Type B pancreatic cell (in vitro differentiated cells): ENCODE measurements at regions not wholly inside any gene's neighbourhood (a gene's known extent, or its start where the extent isn't known, plus 50 kb on each side); places are given as distances from the start of the nearest gene placed in this dataset.

Experiments used
- DNase-seq: peaks from one replicate; pipeline ENCODE4 v3.0.0; 2021; ENCODE audit warnings: mixed read lengths; ENCODE audit not compliant: unreplicated experiment; ENCODE audit errors: extremely low spot score
- H3K27ac Mint-ChIP-seq: 2 replicates; pipeline ENCODE4 v1.8.0; 2021; ENCODE audit warnings: mild to moderate bottlenecking, mixed read lengths
- H3K27me3 Mint-ChIP-seq: 2 replicates; pipeline ENCODE4 v1.8.0; 2021; ENCODE audit warnings: mixed read lengths
- H3K36me3 Mint-ChIP-seq: 2 replicates; pipeline ENCODE4 v1.8.0; 2021; ENCODE audit warnings: mixed read lengths
- H3K4me1 Mint-ChIP-seq: one replicate; pipeline ENCODE4 v1.8.0; 2021; ENCODE audit warnings: mixed read lengths; ENCODE audit not compliant: unreplicated experiment
- H3K4me3 Mint-ChIP-seq: 2 replicates; pipeline ENCODE4 v1.8.0; 2021; ENCODE audit warnings: mild to moderate bottlenecking, mixed read lengths
- H3K9me3 Mint-ChIP-seq: 2 replicates; pipeline ENCODE4 v1.8.0; 2021; ENCODE audit warnings: mixed read lengths
- CTCF ChIP-seq: fragments of 200-600 bp; sonication (generic); conservative IDR thresholded peaks from 2 replicates; pipeline ENCODE4 v1.5.0; 2021; ENCODE audit warnings: antibody characterized with exemption, mild to moderate bottlenecking

- Mint-ChIP-seq H3K27ac (no peak overlapping the region), H3K4me3 (no peak overlapping the region), H3K27me3 (peaks cover 5% of the 10 kb centered on the region), H3K9me3 (no peaks in the 10 kb centered on the region), H3K36me3 (no peaks in the 10 kb centered on the region), H3K4me1 (peaks cover 8% of the 10 kb centered on the region)
- no peak for DNase-seq
- TF ChIP-seq CTCF = no peak
These were observed 125.6 kb downstream of the TSN start for GRCh38 chr2:121881038-121881437.

DNA sequence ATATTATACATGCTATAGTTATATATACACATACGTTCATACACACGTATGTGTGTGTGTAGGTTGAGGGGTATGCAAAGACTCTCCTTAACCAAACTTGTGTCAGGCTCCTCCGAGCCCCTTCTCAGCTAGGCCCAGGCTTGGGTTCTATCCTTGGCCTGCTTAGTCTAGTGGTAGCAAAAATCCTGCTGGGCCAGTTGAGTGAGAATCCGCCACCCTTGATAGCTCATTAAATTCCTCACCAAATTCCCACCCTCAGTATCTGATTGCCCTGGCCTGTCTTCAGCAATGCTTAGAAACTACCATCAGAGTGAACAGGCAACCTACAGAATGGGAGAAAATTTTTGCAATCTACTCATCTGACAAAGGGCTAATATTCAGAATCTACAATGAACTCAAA is 126.5 kb downstream of the TSN start:
- no peak overlapping the region for H3K4me3 Mint-ChIP-seq
- no peak overlapping the region for H3K27ac Mint-ChIP-seq
- peaks cover 9% of the 10 kb centered on the region for H3K27me3 Mint-ChIP-seq
- no peaks in the 10 kb centered on the region for H3K9me3 Mint-ChIP-seq
- no peak for TF ChIP-seq CTCF
- no peaks in the 10 kb centered on the region for H3K36me3 Mint-ChIP-seq
- no peak for DNase-seq
- peaks cover 8% of the 10 kb centered on the region for H3K4me1 Mint-ChIP-seq

- peaks cover 8% of the 10 kb centered on the region for H3K4me1 Mint-ChIP-seq
- H3K36me3 Mint-ChIP-seq = no peaks in the 10 kb centered on the region
- no peak overlapping the region for H3K4me3 Mint-ChIP-seq
- peak; percentile 27 for DNase-seq
- H3K9me3 Mint-ChIP-seq = no peaks in the 10 kb centered on the region
- H3K27ac Mint-ChIP-seq = no peak overlapping the region
- peaks cover 13% of the 10 kb centered on the region for H3K27me3 Mint-ChIP-seq
- TF ChIP-seq CTCF = no peak
These were observed 128.6 kb downstream of the TSN start for GRCh38 chr2:121884078-121884477.

DNA sequence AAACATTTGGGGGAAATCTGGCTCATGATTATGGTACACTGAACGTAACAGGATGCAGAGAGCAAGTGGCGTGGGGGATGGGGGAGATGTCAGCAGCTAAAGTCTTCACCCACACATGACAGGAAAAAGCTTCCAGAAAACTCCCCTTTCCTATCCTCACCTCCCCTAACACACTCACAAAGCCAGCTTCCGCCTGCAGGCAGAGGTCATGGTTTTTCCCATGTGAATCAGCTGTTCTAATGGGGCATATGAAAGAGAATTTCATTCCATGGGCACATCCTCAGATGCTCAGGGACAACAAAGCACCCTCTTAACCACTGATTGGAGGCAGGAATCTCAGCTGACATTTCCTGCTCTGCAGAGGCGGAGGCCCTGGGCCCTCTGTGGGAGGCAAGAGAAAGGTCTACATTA is 129.1 kb downstream of the TSN start:
- peaks cover 8% of the 10 kb centered on the region for H3K4me1 Mint-ChIP-seq
- H3K4me3 Mint-ChIP-seq = no peak overlapping the region
- H3K36me3 Mint-ChIP-seq = no peaks in the 10 kb centered on the region
- no peak overlapping the region for H3K27ac Mint-ChIP-seq
- peak; percentile 43 for DNase-seq
- no peaks in the 10 kb centered on the region for H3K9me3 Mint-ChIP-seq
- H3K27me3 Mint-ChIP-seq = peaks cover 13% of the 10 kb centered on the region
- no peak for TF ChIP-seq CTCF

DNA sequence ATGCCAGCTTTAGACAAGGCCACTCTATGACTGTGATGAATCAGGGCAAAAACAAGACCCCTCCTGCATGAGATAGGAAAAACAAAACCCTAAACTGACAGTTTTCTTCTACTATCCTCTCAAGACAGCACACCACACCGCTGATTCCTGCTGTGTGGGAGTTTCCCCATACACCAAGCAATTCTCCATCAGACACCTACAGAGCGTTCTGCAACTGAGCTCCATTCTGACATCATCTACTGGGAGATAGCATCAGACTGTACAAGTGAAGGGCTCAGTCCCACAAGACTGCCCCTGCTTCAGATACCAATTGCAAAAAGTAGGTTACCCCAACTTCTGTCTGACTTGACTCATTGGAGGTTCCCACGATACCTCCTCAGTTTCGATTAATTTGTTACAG is 130.6 kb downstream of the TSN start:
- Mint-ChIP-seq H3K4me3 (no peak overlapping the region), H3K4me1 (peaks cover 8% of the 10 kb centered on the region), H3K36me3 (no peaks in the 10 kb centered on the region), H3K9me3 (no peaks in the 10 kb centered on the region), H3K27me3 (peaks cover 13% of the 10 kb centered on the region), H3K27ac (no peak overlapping the region)
- no peak for TF ChIP-seq CTCF
- DNase-seq = no peak

- no peak overlapping the region for H3K27ac Mint-ChIP-seq
These were observed 132.2 kb downstream of the TSN start for GRCh38 chr2:121887513-121888188.

More at GRCh38 chr2:121887513-121888188, 132.2 kb downstream of the TSN start:
- H3K4me3 Mint-ChIP-seq = no peak overlapping the region
- H3K4me1 Mint-ChIP-seq = peaks cover 8% of the 10 kb centered on the region
- DNase-seq = peak; percentile 50
- peaks cover 13% of the 10 kb centered on the region for H3K27me3 Mint-ChIP-seq
- H3K9me3 Mint-ChIP-seq = peaks cover 6% of the 10 kb centered on the region
- H3K36me3 Mint-ChIP-seq = no peaks in the 10 kb centered on the region
- TF ChIP-seq CTCF = no peak
